Prostate gland (tissue), 2 donors: ENCODE measurements at regions not wholly inside any gene's neighbourhood (a gene's known extent, or its start where the extent isn't known, plus 50 kb on each side); places are given as distances from the start of the nearest gene placed in this dataset.

Experiments used
- CTCF ChIP-seq, 4 experiments: fragments of 200-600 bp in 2 of 4; fragments of 450-650 bp in 2 of 4; sonication (generic) in 2 of 4; IDR thresholded peaks; 1 replicate in 3 of 4; 2 replicates in 1 of 4; pipeline ENCODE4 v1.5.1; 2016 to 2019; ENCODE audit warnings: antibody characterized with exemption in 4 of 4, mild to moderate bottlenecking in 2 of 4, moderate library complexity in 2 of 4
- POLR2A ChIP-seq: fragments of 450-650 bp; IDR thresholded peaks from one replicate; pipeline ENCODE4 v1.6.1; 2016; ENCODE audit warnings: antibody characterized with exemption, mild to moderate bottlenecking
- POLR2AphosphoS5 ChIP-seq: sonication (generic); formaldehyde crosslinking; IDR thresholded peaks from one replicate; pipeline ENCODE4 v1.6.1; 2017; ENCODE audit warnings: antibody characterized with exemption

DNA sequence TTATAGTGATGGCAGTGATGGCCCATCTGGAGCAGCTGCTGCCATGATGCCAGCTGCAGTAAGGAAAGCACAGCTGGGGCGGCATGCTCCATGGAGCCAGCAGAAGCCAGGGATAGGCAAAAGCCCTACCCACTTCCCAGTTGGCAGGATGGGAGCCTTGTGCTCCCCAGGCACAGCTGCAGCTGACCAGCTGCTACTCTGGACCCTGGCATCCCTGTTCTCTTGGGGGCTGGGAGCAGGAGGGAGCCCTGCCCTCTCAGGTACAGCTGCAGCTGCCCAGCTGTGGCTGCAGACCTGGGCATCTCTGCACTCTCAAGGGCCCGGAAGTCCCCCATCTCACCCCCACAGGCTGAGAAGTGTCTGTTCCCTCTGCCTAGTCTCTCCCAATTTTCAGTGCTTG, 531.9 kb downstream of the PCDH18 start:
- TF ChIP-seq POLR2A: no peak
- no peak for TF ChIP-seq CTCF (IDR thresholded peaks at IDR 0.05)
- no peak for TF ChIP-seq POLR2AphosphoS5
